Tibial artery (tissue), 4 donors: ENCODE measurements at regions not wholly inside any gene's neighbourhood (a gene's known extent, or its start where the extent isn't known, plus 50 kb on each side); places are given as distances from the start of the nearest gene placed in this dataset.
A peak's percentile ranks its signal among the peaks of the same experiment; 100 is the strongest.

Experiments used
- DNase-seq, 2 donors: peaks; one replicate each; pipeline ENCODE4 v3.0.0-alpha.2; 2019
- H3K27ac ChIP-seq, 2 donors: fragments of 200-600 bp; sonication (generic) in 1 of 2; 1 replicate in 1 of 2; 2 replicates in 1 of 2; pipeline ENCODE4 v1.5.1; 2018 to 2019; ENCODE audit warnings: mild to moderate bottlenecking in 1 of 2
- H3K27me3 ChIP-seq, 2 donors: fragments of 200-600 bp; sonication (generic) in 1 of 2; one replicate each; pipeline versions ENCODE4 v1.5.1 to v1.6.0; 2016 to 2019
- H3K36me3 ChIP-seq, 3 donors: fragments of 200-600 bp; sonication (generic) in 2 of 3; one replicate each; pipeline ENCODE4 v1.5.1; 2016 to 2019; ENCODE audit warnings: mild to moderate bottlenecking in 2 of 3
- H3K4me1 ChIP-seq, 4 donors: fragments of 200-600 bp; sonication (generic) in 2 of 4; 1 replicate in 3 of 4; 2 replicates in 1 of 4; pipeline ENCODE4 v1.5.1; 2016 to 2019
- H3K4me3 ChIP-seq, 2 donors: fragments of 200-600 bp; sonication (generic) in 1 of 2; 1 replicate in 1 of 2; 2 replicates in 1 of 2; pipeline ENCODE4 v1.5.1; 2018 to 2019; ENCODE audit warnings: mild to moderate bottlenecking in 2 of 2
- H3K9me3 ChIP-seq, 3 donors: fragments of 200-600 bp; sonication (generic) in 1 of 3; one replicate each; pipeline ENCODE4 v1.5.1; 2016 to 2019
- intact Hi-C: fragments of 100-400 bp; cut with DNase I; formaldehyde crosslinking; loops from one replicate; pipeline ENCODE4 v1.15.0; 2023; ENCODE audit warnings: low total_unique reads
- TF ChIP-seq, protein P1 (sequence below), 2 experiments: fragments of 200-600 bp in 1 of 2; fragments of 450-650 bp in 1 of 2; IDR thresholded peaks; one replicate each; pipeline ENCODE4 v1.5.1; 2017 to 2019; ENCODE audit warnings: antibody characterized with exemption in 2 of 2, mild to moderate bottlenecking in 1 of 2, moderate library complexity in 1 of 2

DNA sequence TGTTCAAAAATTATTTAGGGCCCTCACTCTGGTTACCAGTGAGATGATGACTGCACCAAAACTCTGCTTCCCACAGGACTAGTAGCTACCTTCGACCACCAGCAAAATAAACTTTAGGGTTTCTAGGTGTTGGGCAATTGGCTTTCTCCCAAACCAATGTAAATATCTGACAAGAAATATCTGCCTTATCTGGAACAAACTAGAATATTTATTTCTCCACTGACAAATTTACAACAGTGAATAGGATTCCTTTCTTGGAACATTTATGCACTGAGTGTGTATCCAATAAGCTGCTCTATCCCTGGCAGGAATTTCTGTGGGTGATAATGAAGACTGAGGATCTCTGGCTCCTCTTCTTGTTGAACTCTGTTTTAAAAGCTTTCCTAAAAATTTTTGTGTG is 148.6 kb downstream of the SLC6A15 start:
- DNase-seq, result no peak
- TF ChIP-seq, protein P1, sequence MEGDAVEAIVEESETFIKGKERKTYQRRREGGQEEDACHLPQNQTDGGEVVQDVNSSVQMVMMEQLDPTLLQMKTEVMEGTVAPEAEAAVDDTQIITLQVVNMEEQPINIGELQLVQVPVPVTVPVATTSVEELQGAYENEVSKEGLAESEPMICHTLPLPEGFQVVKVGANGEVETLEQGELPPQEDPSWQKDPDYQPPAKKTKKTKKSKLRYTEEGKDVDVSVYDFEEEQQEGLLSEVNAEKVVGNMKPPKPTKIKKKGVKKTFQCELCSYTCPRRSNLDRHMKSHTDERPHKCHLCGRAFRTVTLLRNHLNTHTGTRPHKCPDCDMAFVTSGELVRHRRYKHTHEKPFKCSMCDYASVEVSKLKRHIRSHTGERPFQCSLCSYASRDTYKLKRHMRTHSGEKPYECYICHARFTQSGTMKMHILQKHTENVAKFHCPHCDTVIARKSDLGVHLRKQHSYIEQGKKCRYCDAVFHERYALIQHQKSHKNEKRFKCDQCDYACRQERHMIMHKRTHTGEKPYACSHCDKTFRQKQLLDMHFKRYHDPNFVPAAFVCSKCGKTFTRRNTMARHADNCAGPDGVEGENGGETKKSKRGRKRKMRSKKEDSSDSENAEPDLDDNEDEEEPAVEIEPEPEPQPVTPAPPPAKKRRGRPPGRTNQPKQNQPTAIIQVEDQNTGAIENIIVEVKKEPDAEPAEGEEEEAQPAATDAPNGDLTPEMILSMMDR (IDR thresholded peaks at IDR 0.05), result no peak
- intact Hi-C loops, result no loop called here
- Histone ChIP-seq H3K4me3 (no peak overlapping the region), H3K9me3 (no peaks in the 10 kb centered on the region), H3K36me3 (no peaks in the 10 kb centered on the region), H3K27ac (no peak overlapping the region), H3K27me3 (no peaks in the 10 kb centered on the region), H3K4me1 (no peaks in the 10 kb centered on the region)

DNA sequence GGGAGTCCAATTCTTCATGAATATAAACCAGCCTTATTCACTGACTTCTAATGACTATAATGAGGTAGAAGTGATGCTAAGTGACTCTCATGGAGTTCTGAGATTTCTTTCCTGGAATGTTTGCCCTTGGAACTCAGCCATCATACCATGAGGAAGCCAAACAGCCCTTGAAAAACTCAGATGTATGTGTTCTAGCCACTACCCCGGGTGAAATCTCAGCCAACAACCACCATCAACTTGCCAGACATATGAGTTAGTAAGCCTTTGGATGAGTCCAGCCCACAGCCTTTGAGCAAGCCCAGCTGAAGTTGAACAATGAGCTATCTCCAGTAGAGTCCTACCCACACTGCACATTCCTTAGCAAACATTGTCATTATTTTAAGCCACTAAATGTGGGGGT is 149.5 kb downstream of the SLC6A15 start:
- Histone ChIP-seq H3K36me3 (no peaks in the 10 kb centered on the region), H3K27ac (no peak overlapping the region), H3K4me3 (no peak overlapping the region), H3K9me3 (no peaks in the 10 kb centered on the region), H3K27me3 (no peaks in the 10 kb centered on the region), H3K4me1 (no peaks in the 10 kb centered on the region)
- intact Hi-C loops, result no loop called here
- DNase-seq, result no peak
- TF ChIP-seq, protein P1 (IDR thresholded peaks at IDR 0.05), result no peak

DNA sequence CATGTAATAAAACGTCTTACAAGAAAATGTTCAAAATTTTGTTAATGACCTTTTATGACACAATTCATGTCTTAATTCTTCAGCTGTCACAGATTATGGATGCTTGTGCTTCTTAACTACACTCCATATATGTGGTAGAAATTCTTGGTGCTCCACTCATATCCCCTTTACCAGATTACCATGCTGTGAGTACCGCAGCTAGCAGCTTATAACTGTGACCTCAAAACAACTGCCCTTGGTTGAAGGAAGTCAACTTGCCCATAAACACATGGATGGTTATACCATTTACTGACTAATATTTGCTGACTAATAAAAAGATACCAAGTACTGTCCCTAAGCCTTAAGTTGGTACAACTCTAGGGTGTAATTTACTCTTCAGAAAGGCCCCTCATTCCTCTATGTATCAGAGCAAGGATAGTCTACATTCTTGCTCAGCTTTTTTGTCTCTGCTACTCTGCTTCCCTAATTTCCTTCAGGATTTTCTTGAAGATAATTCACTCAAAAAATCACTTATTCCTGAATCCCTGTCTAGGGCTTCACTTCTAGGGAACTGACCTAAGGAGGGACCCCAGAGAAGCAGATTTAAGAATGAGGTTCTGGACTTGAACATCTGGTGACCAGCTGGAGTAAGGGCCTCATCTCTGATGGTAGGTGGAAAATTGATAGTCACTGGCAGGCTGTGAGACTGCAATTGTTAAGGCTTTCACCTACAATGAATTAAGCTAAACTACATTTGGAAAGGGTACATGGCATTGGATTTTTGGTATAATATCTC is 152.3 kb downstream of the SLC6A15 start:
- intact Hi-C loops, result no loop called here

DNA sequence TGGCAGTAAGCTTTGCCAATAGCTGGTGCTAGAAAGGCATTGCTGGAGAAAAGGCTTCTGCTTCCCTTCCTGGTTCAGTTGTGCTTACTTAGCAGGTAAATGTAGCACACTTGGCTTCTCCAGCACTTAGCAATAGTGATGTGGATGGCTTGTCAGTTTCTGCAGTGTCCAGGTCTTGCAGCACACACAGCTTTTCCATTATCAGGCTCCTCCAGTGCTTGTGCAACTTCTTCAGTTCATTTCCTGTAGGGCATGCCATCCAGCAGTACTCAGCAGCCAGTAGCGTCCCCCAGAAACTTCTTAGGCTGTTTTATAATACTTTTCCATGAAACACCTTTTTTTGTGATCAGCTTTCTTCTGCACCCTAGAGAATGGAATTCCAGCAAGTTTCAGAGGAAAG is 154.6 kb downstream of the SLC6A15 start:
- peak; percentile 42 to 63 for DNase-seq
- intact Hi-C loops, result no loop called here
- no peak overlapping the region for H3K4me3 ChIP-seq

More for the DNA sequence above, 152.3 kb downstream of the SLC6A15 start:
- Histone ChIP-seq H3K36me3 (no peaks in the 10 kb centered on the region), H3K4me1 (no peaks in the 10 kb centered on the region), H3K27ac (no peak overlapping the region), H3K27me3 (no peaks in the 10 kb centered on the region), H3K9me3 (no peaks in the 10 kb centered on the region), H3K4me3 (no peak overlapping the region)
- TF ChIP-seq, protein P1 (IDR thresholded peaks at IDR 0.05), result no peak
- DNase-seq, result no peak

DNA sequence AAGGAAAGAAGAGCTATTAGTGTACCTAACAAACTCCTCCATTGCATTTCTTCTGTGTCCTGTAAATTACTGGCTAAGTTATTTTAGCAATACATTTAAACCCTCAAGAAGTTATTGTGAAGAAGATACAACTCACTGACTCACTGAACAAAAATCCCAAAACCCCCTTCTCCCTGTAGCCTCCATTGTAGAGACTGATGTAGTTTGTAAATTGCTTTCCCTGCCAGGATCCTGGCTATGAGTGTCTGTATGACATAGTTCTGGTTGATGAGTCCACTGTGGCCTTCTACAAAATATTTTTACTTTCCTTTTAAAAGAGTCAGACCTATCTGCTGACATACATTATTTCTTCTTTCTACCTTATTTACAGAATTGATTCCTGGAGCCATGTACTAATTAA is 155.6 kb downstream of the SLC6A15 start:
- H3K27ac ChIP-seq, result no peak overlapping the region
- DNase-seq, result no peak
- H3K36me3 ChIP-seq, result no peaks in the 10 kb centered on the region
- H3K4me3 ChIP-seq, result no peak overlapping the region
- intact Hi-C loops, result no loop called here
- H3K9me3 ChIP-seq, result no peaks in the 10 kb centered on the region
- H3K27me3 ChIP-seq, result no peaks in the 10 kb centered on the region
- TF ChIP-seq, protein P1 (IDR thresholded peaks at IDR 0.05), result no peak
- no peaks in the 10 kb centered on the region for H3K4me1 ChIP-seq

More for the DNA sequence above, 154.6 kb downstream of the SLC6A15 start:
- Histone ChIP-seq H3K27ac (no peak overlapping the region), H3K27me3 (no peaks in the 10 kb centered on the region), H3K36me3 (no peaks in the 10 kb centered on the region), H3K9me3 (no peaks in the 10 kb centered on the region), H3K4me1 (no peaks in the 10 kb centered on the region)
- TF ChIP-seq, protein P1 (IDR thresholded peaks at IDR 0.05), result no peak
